ENCODE measurements at regions not wholly inside any gene's neighbourhood (a gene's known extent, or its start where the extent isn't known, plus 50 kb on each side); places are given as distances from the start of the nearest gene placed in this dataset.

DNA sequence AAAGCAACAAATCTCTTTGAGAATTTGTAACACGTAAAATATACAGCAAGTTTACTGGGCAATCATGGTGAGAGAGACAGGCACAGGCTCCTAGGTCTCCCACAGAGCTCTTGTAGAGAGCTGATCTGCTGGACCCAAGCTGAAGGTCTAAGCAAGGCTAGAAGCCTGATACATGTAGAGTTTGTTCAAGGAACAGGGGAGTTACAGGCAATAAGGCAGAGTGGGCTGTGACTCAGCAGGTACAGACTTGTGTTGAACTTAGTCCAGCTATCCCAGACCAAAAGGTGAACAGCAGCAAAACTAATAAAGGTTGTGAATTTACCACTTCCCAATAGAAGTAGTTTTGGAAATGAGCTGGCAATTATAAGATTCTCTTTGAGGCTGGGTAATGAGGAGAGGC is 273.6 kb downstream of the GRIN2B start:
- no peak for DNase-seq (ENCODE audit: extremely low read depth, insufficient read length)
- H3K4me3 ChIP-seq (replicated peaks; ENCODE audit: low read depth, low read length): no peak overlapping the region
- no peaks in the 10 kb centered on the region for H3K36me3 ChIP-seq (ENCODE audit: control insufficient read depth, insufficient read depth, low read length)
- no peak for TF ChIP-seq CTCF (IDR thresholded peaks at IDR 0.05; ENCODE audit: insufficient read depth, low read length, poor library complexity, severe bottlenecking)
- H3K27me3 ChIP-seq (replicated peaks; ENCODE audit: control insufficient read depth, insufficient read depth, low read length): no peaks in the 10 kb centered on the region

- no peaks in the 10 kb centered on the region for H3K27me3 ChIP-seq (replicated peaks; ENCODE audit: control insufficient read depth, insufficient read depth, low read length)
- H3K36me3 ChIP-seq (ENCODE audit: control insufficient read depth, insufficient read depth, low read length): no peaks in the 10 kb centered on the region
- TF ChIP-seq CTCF (IDR thresholded peaks at IDR 0.05; ENCODE audit: insufficient read depth, low read length, poor library complexity, severe bottlenecking): no peak
- no peak for DNase-seq (ENCODE audit: extremely low read depth, insufficient read length)
- no peak overlapping the region for H3K4me3 ChIP-seq (replicated peaks; ENCODE audit: low read depth, low read length)
Observed at GRCh38 chr12:13702381-13702780, 279.0 kb downstream of the GRIN2B start.

DNA sequence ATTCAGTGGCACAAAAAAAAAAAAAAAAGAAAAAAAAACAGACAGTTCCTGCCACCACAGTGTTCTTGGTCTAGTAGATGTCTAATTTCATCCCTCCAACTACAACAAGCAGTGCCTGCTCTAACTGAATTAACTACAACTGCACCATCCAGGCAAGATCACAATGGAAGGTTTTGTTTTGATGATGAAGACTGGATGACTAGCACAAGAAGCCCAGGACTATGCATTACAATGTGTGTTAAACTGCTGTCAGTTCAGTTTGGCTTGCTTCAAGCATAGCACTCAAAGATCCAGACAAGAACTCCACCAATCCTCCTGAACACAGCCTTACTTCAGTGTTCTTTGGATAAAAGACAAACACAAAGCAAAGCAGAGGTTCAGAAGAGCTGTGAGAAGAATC is 279.9 kb downstream of the GRIN2B start:
- DNase-seq (ENCODE audit: extremely low read depth, insufficient read length): no peak
- Histone ChIP-seq H3K4me3 (replicated peaks; ENCODE audit: low read depth, low read length) (no peak overlapping the region), H3K36me3 (ENCODE audit: control insufficient read depth, insufficient read depth, low read length) (no peaks in the 10 kb centered on the region), H3K27me3 (replicated peaks; ENCODE audit: control insufficient read depth, insufficient read depth, low read length) (no peaks in the 10 kb centered on the region)
- no peak for TF ChIP-seq CTCF (IDR thresholded peaks at IDR 0.05; ENCODE audit: insufficient read depth, low read length, poor library complexity, severe bottlenecking)

- no peak for TF ChIP-seq CTCF (IDR thresholded peaks at IDR 0.05; ENCODE audit: insufficient read depth, low read length, poor library complexity, severe bottlenecking)
- Histone ChIP-seq H3K36me3 (ENCODE audit: control insufficient read depth, insufficient read depth, low read length) (no peaks in the 10 kb centered on the region), H3K27me3 (replicated peaks; ENCODE audit: control insufficient read depth, insufficient read depth, low read length) (no peaks in the 10 kb centered on the region), H3K4me3 (replicated peaks; ENCODE audit: low read depth, low read length) (no peak overlapping the region)
- DNase-seq (ENCODE audit: extremely low read depth, insufficient read length): no peak
Observed at GRCh38 chr12:13697973-13698372, 283.4 kb downstream of the GRIN2B start.

DNA sequence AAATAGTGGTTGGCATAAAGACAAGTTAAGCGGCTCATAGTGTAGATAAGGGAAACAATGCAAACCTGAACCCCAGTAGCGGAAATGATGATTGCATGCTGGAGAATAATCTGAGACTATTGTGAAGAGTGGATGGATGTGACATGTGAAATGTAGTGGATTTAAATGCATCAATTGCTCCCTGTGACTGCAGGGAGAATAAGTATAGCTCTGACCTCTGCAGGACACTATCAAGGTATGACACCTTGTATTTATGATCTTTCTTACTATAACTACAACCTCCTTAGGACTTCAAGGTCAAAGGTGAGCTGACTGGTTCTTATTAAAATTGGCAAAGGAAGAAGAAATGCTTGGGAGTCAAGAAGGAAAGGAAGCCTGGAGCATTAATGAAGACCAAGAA is 285.6 kb downstream of the GRIN2B start:
- no peaks in the 10 kb centered on the region for H3K36me3 ChIP-seq (ENCODE audit: control insufficient read depth, insufficient read depth, low read length)
- H3K4me3 ChIP-seq (replicated peaks; ENCODE audit: low read depth, low read length): no peak overlapping the region
- H3K27me3 ChIP-seq (replicated peaks; ENCODE audit: control insufficient read depth, insufficient read depth, low read length): no peaks in the 10 kb centered on the region
- no peak for DNase-seq (ENCODE audit: extremely low read depth, insufficient read length)
- no peak for TF ChIP-seq CTCF (IDR thresholded peaks at IDR 0.05; ENCODE audit: insufficient read depth, low read length, poor library complexity, severe bottlenecking)

- no peak for TF ChIP-seq CTCF (IDR thresholded peaks at IDR 0.05; ENCODE audit: insufficient read depth, low read length, poor library complexity, severe bottlenecking)
- no peaks in the 10 kb centered on the region for H3K36me3 ChIP-seq (ENCODE audit: control insufficient read depth, insufficient read depth, low read length)
- H3K27me3 ChIP-seq (replicated peaks; ENCODE audit: control insufficient read depth, insufficient read depth, low read length): no peaks in the 10 kb centered on the region; the same call in 1 of the 2 replicates
- no peak overlapping the region for H3K4me3 ChIP-seq (replicated peaks; ENCODE audit: low read depth, low read length)
- DNase-seq (ENCODE audit: extremely low read depth, insufficient read length): no peak
Observed at GRCh38 chr12:13692332-13692731, 289.1 kb downstream of the GRIN2B start.

All from GM06990 (cell line).